ENCODE measurements at regions not wholly inside any gene's neighbourhood (a gene's known extent, or its start where the extent isn't known, plus 50 kb on each side); places are given as distances from the start of the nearest gene placed in this dataset.
A peak's percentile ranks its signal among the peaks of the same experiment; 100 is the strongest.

- no peak overlapping the region for H3K18ac ChIP-seq (ENCODE audit: low read depth, low read length)
- no peak overlapping the region for H2BK20ac ChIP-seq (ENCODE audit: low read depth, low read length)
- H3K27ac ChIP-seq (ENCODE audit: insufficient read depth, low read length) = no peak overlapping the region
- H3K9me3 ChIP-seq (ENCODE audit: control insufficient read depth, insufficient read depth, low read length) = no peaks in the 10 kb centered on the region; the same call in 1 of the 2 replicates
- no peak overlapping the region for H2BK15ac ChIP-seq (ENCODE audit: low read depth, low read length)
- dilution Hi-C loops (cut with HindIII; ENCODE audit: low sequenced_read_pairs, unreplicated experiment) (no loop called here), in situ Hi-C loops (cut with MboI; ENCODE audit: low sequenced_read_pairs) (no loop called here), intact Hi-C loops (cut with micrococcal nuclease) (loop anchor here (1.0 kb wide), 1 partner anchor 49 kb away; no protein-coding TSS in a partner anchor)
- H3K27me3 ChIP-seq (ENCODE audit: control insufficient read depth, insufficient read depth, low read length) = no peaks in the 10 kb centered on the region
- H4K91ac ChIP-seq (ENCODE audit: insufficient read depth, low read depth, low read length) = no peak overlapping the region
- no peak overlapping the region for H3K4me2 ChIP-seq (ENCODE audit: low read depth, low read length)
- no peak overlapping the region for H2BK5ac ChIP-seq (ENCODE audit: low read depth, low read length, poor library complexity, severe bottlenecking)
- H3K4me1 ChIP-seq (ENCODE audit: control insufficient read depth, insufficient read depth, low read length) = no peaks in the 10 kb centered on the region
- TF ChIP-seq POLR2A (IDR thresholded peaks at IDR 0.05; ENCODE audit: low read depth, low read length) = no peak
- TF ChIP-seq MAFK (IDR thresholded peaks at IDR 0.05; ENCODE audit: low read depth, low read length) = peak; percentile 50
- no peak for TF ChIP-seq USF2 (IDR thresholded peaks at IDR 0.05; ENCODE audit: low read depth, low read length)
- no peak overlapping the region for H4K8ac ChIP-seq (ENCODE audit: low read depth in 2 of 2, low read length in 2 of 2)
- no peaks in the 10 kb centered on the region for H3K9me1 ChIP-seq (ENCODE audit: insufficient read depth, low read length)
- no peak overlapping the region for H3K9ac ChIP-seq (ENCODE audit: low read depth, low read length)
- no peak overlapping the region for H3K23ac ChIP-seq (ENCODE audit: low read depth, low read length)
- H3K4ac ChIP-seq (ENCODE audit: low read depth, low read length) = no peak overlapping the region
- DNase-seq (no peak), ATAC-seq (ENCODE audit: low read depth) (no peak)
- H4K5ac ChIP-seq (ENCODE audit: low read depth, low read length) = no peak overlapping the region
- H3K79me1 ChIP-seq (ENCODE audit: low read depth in 1 of 2, low read length in 2 of 2) = no peaks in the 10 kb centered on the region
- H2AK9ac ChIP-seq (replicated peaks; ENCODE audit: low read depth, low read length, poor library complexity) = no peak overlapping the region
- ChIA-PET POLR2A (ENCODE audit: unreplicated experiment) (no interaction called here), CTCF (no interaction called here)
- WGBS, 2 experiments (ENCODE audit: extremely low coverage in 2 of 2, insufficient read length in 1 of 2) = no CpG with 5 or more reads among the region's 1 CpG
- H3K56ac ChIP-seq (ENCODE audit: extremely low read depth, insufficient read depth, low read length) = no peak overlapping the region
- H3K14ac ChIP-seq (replicated peaks; ENCODE audit: low read depth, low read length) = no peak overlapping the region
- H2BK120ac ChIP-seq (ENCODE audit: low read depth, low read length) = no peak overlapping the region
- no peaks in the 10 kb centered on the region for H4K20me1 ChIP-seq (ENCODE audit: insufficient read depth, low read length)
- H2AK5ac ChIP-seq (ENCODE audit: low read depth, low read length) = no peak overlapping the region
- BruUV-seq (replicated peaks) = no TSS peak
- H2AFZ ChIP-seq (replicated peaks; ENCODE audit: low read length, poor library complexity) = no peak overlapping the region
- no peak overlapping the region for H3K4me3 ChIP-seq (ENCODE audit: insufficient read depth, low read depth, low read length)
- no peaks in the 10 kb centered on the region for H3K36me3 ChIP-seq (ENCODE audit: control insufficient read depth, insufficient read depth, low read length)
Observed at GRCh38 chr4:180225977-180226376, 2017.2 kb upstream of the TENM3 start.

All from IMR-90 (cell line).